ENCODE measurements at regions not wholly inside any gene's neighbourhood (a gene's known extent, or its start where the extent isn't known, plus 50 kb on each side); places are given as distances from the start of the nearest gene placed in this dataset.

DNA sequence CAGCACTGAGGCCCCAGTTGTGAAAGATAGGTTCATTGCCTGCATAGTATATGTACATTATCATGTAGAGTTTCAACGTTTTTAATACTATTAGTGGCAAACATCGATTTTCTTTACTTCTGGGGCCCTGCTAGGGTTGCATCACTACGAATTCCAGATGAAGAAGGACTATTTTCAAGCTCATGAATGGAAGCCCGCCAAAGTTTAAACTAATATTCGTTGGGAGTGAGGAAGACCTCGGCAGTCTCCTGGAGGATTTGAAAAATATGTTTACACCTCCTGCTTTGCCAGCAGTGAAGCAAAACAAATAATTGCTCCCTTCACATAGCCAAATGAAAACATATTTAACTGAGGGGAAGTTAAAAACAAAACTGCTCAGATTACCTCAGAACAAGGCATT lies 672.9 kb upstream of the NOVA1 start:
- TF ChIP-seq EZH2 (IDR thresholded peaks at IDR 0.05; ENCODE audit: insufficient read depth, poor library complexity, severe bottlenecking) (no peak), EZH2phosphoT487 (IDR thresholded peaks at IDR 0.05; ENCODE audit: insufficient read depth, low read depth) (no peak)
